Panc1 (cell line): ENCODE measurements at regions not wholly inside any gene's neighbourhood (a gene's known extent, or its start where the extent isn't known, plus 50 kb on each side); places are given as distances from the start of the nearest gene placed in this dataset.

Experiments
- POLR2AphosphoS5 ChIP-seq: IDR thresholded peaks from 2 replicates; pipeline ENCODE4 v1.6.1; 2012; ENCODE audit warnings: mild to moderate bottlenecking, low read depth, low read length, moderate library complexity
- TCF7L2 ChIP-seq: IDR thresholded peaks from 2 replicates; pipeline ENCODE4 v1.6.1; 2011; ENCODE audit warnings: mild to moderate bottlenecking, low read depth, low read length, inconsistent platforms
- TF ChIP-seq, protein P1 (sequence below): fragments of 450-650 bp; IDR thresholded peaks from 2 replicates; pipeline ENCODE4 v1.5.1; 2017; ENCODE audit warnings: mild to moderate bottlenecking

DNA sequence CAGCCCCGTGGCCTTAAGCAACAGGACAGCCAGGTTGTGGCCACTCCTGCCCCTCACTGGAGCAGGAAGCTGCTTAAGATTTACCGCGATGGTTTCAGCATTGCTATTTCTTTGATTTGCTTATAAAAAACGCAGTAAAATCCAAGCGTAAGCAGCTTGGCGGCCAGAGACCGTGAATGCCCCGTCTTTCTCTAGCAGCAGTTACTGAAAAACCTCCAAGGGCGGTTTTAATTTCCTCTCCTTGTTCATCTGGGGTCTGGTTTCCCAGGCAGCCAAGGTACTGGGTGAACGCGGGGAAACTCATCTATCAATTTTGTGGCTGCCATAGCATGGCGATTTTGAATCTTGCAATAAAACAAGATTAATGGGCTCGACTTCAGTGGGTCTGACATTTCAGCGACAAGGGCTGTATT, 130.3 kb downstream of the MINAR1 start:
- TF ChIP-seq, protein P1, sequence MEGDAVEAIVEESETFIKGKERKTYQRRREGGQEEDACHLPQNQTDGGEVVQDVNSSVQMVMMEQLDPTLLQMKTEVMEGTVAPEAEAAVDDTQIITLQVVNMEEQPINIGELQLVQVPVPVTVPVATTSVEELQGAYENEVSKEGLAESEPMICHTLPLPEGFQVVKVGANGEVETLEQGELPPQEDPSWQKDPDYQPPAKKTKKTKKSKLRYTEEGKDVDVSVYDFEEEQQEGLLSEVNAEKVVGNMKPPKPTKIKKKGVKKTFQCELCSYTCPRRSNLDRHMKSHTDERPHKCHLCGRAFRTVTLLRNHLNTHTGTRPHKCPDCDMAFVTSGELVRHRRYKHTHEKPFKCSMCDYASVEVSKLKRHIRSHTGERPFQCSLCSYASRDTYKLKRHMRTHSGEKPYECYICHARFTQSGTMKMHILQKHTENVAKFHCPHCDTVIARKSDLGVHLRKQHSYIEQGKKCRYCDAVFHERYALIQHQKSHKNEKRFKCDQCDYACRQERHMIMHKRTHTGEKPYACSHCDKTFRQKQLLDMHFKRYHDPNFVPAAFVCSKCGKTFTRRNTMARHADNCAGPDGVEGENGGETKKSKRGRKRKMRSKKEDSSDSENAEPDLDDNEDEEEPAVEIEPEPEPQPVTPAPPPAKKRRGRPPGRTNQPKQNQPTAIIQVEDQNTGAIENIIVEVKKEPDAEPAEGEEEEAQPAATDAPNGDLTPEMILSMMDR, result no peak
- no peak for TF ChIP-seq POLR2AphosphoS5
- TF ChIP-seq TCF7L2, result no peak
